GM19035 (cell line): ENCODE measurements at regions not wholly inside any gene's neighbourhood (a gene's known extent, or its start where the extent isn't known, plus 50 kb on each side); places are given as distances from the start of the nearest gene placed in this dataset.

Experiments
- ATAC-seq: cut with Tn5 transposase; IDR thresholded peaks from one replicate; pipeline ENCODE4 v1.9.1; 2021; ENCODE audit not compliant: unreplicated experiment

GRCh38 chr7:22565315-22565811, 65.4 kb upstream of the STEAP1B start:
- ATAC-seq: peak; percentile 41

DNA sequence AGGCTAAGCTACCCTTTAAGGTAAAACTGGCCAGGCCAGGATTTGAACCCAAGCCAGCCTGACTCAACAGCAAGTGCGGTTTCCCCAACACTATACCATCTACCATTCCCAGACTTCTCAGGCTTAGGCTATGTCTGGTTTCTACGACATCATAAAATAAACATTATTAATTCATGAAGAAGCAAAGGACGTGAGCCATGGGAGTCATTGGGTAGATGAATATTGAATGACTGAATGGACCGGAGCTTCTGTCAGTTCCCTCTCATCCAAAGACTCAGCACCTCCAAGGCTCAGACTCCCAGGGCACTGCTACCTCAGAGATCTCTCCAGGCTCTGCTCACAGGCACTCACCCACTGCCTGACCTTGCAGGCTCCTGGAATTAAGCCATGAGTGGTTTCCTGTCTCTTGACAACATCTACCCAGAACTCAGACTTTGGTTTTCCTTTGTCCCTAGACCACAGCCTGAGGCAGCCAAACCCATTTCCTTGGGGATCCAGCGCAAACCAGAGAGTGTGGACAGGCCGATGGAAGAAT, 64.6 kb upstream of the STEAP1B start:
- ATAC-seq: no peak

GRCh38 chr7:22563621-22564241, 63.7 kb upstream of the STEAP1B start:
- peak; percentile 38 for ATAC-seq

- ATAC-seq: no peak
Measured at GRCh38 chr7:22563032-22563501, 63.1 kb upstream of the STEAP1B start.

DNA sequence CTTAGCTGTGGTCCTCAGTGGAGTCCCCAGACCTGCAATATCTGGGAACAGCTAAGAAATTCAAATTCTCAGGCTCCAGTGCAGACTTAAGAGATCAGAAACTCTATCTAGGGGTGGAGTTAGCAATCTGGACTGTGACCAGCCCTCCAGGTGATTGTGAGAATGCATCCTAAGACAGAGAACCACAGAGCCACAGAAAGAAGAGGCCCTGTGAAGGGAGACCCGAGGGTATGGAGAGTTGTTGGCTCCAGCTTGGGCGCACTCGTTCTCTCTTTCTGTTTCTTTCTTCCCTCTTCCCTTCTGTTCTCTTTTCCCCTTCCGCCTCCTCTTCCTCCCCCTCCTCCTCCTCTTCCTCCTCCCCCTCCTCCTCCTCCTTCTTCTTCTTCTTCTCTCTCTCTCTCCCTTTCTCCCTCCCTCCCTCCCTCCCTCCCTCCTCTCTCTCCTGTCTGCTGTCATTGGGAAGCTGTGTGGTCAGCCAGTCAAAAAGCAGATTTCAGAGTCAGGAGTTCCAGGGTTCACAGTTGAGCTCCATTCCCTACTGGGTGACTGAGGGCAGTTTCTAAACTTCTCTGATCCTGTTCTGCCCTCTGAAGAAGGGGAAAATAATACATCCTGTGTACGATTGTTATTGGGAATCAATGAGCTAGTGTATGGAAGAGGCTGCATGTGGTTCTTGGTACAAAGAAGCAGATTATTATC, 62.1 kb upstream of the STEAP1B start:
- no peak for ATAC-seq

DNA sequence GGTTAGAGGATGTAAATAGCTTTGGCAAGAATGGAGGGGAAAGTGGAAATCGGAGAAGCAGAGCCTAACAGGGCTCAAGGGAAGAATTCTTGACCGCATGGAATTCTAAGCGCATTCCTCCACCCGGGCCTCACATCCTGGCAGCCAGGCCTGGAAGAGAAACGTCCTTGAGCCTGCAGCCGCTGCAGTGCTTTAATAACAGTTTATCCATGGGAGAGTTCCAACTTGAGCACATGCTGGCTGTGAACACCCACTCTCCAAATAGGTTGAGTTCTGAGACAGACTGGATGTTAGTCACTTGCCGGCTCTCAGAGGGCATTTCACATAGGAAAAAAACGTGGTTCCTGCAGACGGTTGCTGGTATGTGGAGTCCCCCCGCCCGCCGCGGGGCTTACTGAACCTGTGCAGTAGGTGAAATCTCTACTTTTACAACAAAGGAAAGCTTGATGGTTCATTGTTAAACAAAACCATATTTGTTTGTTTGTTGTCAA, 61.4 kb upstream of the STEAP1B start:
- ATAC-seq: no peak

- ATAC-seq: peak; percentile 65
Measured at GRCh38 chr7:22559829-22560489, 60.0 kb upstream of the STEAP1B start.

DNA sequence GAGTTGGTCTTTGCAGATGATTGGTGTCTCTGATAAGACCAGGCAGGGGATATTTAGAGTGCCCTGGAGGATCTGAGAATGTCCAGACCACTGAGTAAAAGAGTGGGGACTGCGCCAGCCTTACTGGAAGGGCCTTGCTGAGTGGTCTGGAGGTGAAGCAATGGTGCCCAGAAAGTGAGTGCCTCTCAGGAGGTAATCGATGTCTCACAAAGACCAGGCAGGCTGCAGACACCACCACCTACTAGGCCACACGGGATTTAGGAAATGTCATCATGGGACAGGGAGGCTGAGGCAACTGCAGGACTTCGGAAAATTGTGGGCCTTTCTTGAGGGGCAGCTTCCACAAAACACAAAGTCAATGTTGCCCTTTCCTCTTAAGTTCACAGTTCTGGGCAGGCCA, 57.2 kb upstream of the STEAP1B start:
- ATAC-seq: no peak

DNA sequence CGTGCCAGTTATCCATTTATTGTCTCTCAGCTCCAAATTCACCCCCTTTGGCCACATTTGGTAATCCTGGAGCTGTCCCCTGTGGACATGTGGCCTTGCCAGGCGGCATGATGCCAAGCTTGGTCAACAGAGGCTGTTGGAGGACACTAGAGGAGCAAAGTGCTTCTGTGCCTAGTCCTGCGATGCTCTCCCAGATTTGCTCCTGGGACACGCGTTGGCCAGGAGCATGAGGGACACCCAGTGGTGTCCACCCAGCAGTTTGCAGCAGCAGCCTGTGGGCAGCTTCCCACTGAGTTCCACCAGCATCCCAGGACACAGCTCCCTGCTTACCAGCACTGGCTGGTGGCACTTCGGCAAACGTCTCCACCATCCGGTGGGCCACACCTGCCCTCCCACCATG, 55.5 kb upstream of the STEAP1B start:
- ATAC-seq: no peak

- ATAC-seq: no peak
Measured at GRCh38 chr7:22554184-22554583, 54.2 kb upstream of the STEAP1B start.

GRCh38 chr7:22551768-22552513, 52.0 kb upstream of the STEAP1B start:
- peak; percentile 65 for ATAC-seq

DNA sequence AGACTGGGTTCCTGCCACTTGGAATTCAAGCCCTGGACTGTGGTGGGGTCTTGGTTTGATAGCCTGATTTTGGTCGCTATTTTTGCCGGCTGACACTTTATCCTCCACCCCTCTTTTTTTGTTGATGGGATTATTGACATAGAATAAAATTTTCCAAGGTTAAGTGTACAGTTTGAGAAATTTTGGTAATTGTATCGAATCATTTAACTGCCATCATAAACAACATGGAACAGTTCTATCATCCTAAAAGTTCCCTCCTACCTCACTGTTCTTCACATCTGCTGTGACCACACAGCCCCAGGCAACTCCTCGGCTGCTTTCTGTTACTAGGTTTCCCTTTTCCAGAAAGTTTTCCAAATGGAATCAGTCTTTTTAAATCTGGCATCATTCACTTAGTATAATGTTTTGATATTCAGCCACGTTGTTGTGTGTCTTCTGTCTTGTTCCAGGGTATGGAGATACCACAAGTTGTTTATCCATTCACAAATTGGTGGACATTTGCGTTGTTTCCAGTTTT, 50.6 kb upstream of the STEAP1B start:
- ATAC-seq: no peak

- no peak for ATAC-seq
Measured at GRCh38 chr7:22549667-22550513, 49.9 kb upstream of the STEAP1B start.
